ENCODE measurements at regions not wholly inside any gene's neighbourhood (a gene's known extent, or its start where the extent isn't known, plus 50 kb on each side); places are given as distances from the start of the nearest gene placed in this dataset.
A peak's percentile ranks its signal among the peaks of the same experiment; 100 is the strongest.
"Not testable (repeated sequence)": the region's sequence is repeated elsewhere in the genome, so short reads cannot be mapped to it uniquely, and the experiment has no call there.

GRCh38 chr1:228796945-228797344, 61.7 kb downstream of the RHOU start:
- H3K4me1 ChIP-seq (ENCODE audit: insufficient read depth); DNase-seq (ENCODE audit: extremely low spot score); H3K4me3 ChIP-seq (ENCODE audit: low read depth, low read length); H3K36me3 ChIP-seq (ENCODE audit: insufficient read depth); H3K27ac ChIP-seq (ENCODE audit: low read depth): not testable (repeated sequence)
- 78% methylated on average over 7 of the region's 7 CpGs for WGBS

GRCh38 chr1:228798035-228798434, 62.8 kb downstream of the RHOU start:
- 71% methylated on average over 2 of the region's 2 CpGs for WGBS
- DNase-seq (ENCODE audit: extremely low spot score) = no peak
- Histone ChIP-seq H3K36me3 (ENCODE audit: insufficient read depth) (no peaks in the 10 kb centered on the region), H3K4me3 (ENCODE audit: low read depth, low read length) (no peak overlapping the region), H3K4me1 (ENCODE audit: insufficient read depth) (no peaks in the 10 kb centered on the region), H3K27ac (ENCODE audit: low read depth) (no peak overlapping the region)

- peak; percentile 66 for DNase-seq (ENCODE audit: extremely low spot score)
- H3K4me1 ChIP-seq (ENCODE audit: insufficient read depth) = no peaks in the 10 kb centered on the region
- no peak overlapping the region for H3K4me3 ChIP-seq (ENCODE audit: low read depth, low read length)
- H3K36me3 ChIP-seq (ENCODE audit: insufficient read depth) = no peaks in the 10 kb centered on the region
- H3K27ac ChIP-seq (ENCODE audit: low read depth) = no peak overlapping the region
- WGBS = 38% methylated on average over 5 of the region's 5 CpGs
These were observed 63.3 kb downstream of the RHOU start for GRCh38 chr1:228798548-228798947.

- WGBS = 57% methylated on average over 3 of the region's 3 CpGs
- DNase-seq (ENCODE audit: extremely low spot score) = no peak
- Histone ChIP-seq H3K4me1 (ENCODE audit: insufficient read depth) (no peaks in the 10 kb centered on the region), H3K4me3 (ENCODE audit: low read depth, low read length) (no peak overlapping the region), H3K27ac (ENCODE audit: low read depth) (no peak overlapping the region), H3K36me3 (ENCODE audit: insufficient read depth) (no peaks in the 10 kb centered on the region)
These were observed 64.6 kb downstream of the RHOU start for GRCh38 chr1:228799924-228800323.

- Histone ChIP-seq H3K36me3 (ENCODE audit: insufficient read depth) (no peaks in the 10 kb centered on the region), H3K4me1 (ENCODE audit: insufficient read depth) (no peaks in the 10 kb centered on the region), H3K27ac (ENCODE audit: low read depth) (no peak overlapping the region), H3K4me3 (ENCODE audit: low read depth, low read length) (no peak overlapping the region)
- no peak for DNase-seq (ENCODE audit: extremely low spot score)
These were observed 65.8 kb downstream of the RHOU start for GRCh38 chr1:228801068-228801467.

- Histone ChIP-seq H3K4me3 (ENCODE audit: low read depth, low read length) (no peak overlapping the region), H3K36me3 (ENCODE audit: insufficient read depth) (no peaks in the 10 kb centered on the region), H3K4me1 (ENCODE audit: insufficient read depth) (no peaks in the 10 kb centered on the region), H3K27ac (ENCODE audit: low read depth) (peak overlapping the region; percentile 53)
- DNase-seq (ENCODE audit: extremely low spot score) = peak; percentile 68
- WGBS = 32% methylated on average over 11 of the region's 11 CpGs
These were observed 67.3 kb downstream of the RHOU start for GRCh38 chr1:228802386-228803220.

- Histone ChIP-seq H3K27ac (ENCODE audit: low read depth) (no peak overlapping the region), H3K4me1 (ENCODE audit: insufficient read depth) (no peaks in the 10 kb centered on the region)
- 94% methylated on average over 6 of the region's 6 CpGs for WGBS
These were observed 68.1 kb downstream of the RHOU start for GRCh38 chr1:228803421-228803820.

GRCh38 chr1:228804173-228804572, 68.9 kb downstream of the RHOU start:
- no peak overlapping the region for H3K27ac ChIP-seq (ENCODE audit: low read depth)
- no peak overlapping the region for H3K4me3 ChIP-seq (ENCODE audit: low read depth, low read length)
- no peaks in the 10 kb centered on the region for H3K4me1 ChIP-seq (ENCODE audit: insufficient read depth)

More at GRCh38 chr1:228803421-228803820, 68.1 kb downstream of the RHOU start:
- no peak for DNase-seq (ENCODE audit: extremely low spot score)
- no peak overlapping the region for H3K4me3 ChIP-seq (ENCODE audit: low read depth, low read length)
- H3K36me3 ChIP-seq (ENCODE audit: insufficient read depth) = no peaks in the 10 kb centered on the region

GRCh38 chr1:228804640-228805413, 69.5 kb downstream of the RHOU start:
- no peak overlapping the region for H3K4me3 ChIP-seq (ENCODE audit: low read depth, low read length)
- H3K4me1 ChIP-seq (ENCODE audit: insufficient read depth) = no peaks in the 10 kb centered on the region
- WGBS = 32% methylated on average over 11 of the region's 11 CpGs
- no peak overlapping the region for H3K27ac ChIP-seq (ENCODE audit: low read depth)
- no peaks in the 10 kb centered on the region for H3K36me3 ChIP-seq (ENCODE audit: insufficient read depth)
- peak; percentile 81 for DNase-seq (ENCODE audit: extremely low spot score)

More at GRCh38 chr1:228804173-228804572, 68.9 kb downstream of the RHOU start:
- DNase-seq (ENCODE audit: extremely low spot score) = no peak
- no peaks in the 10 kb centered on the region for H3K36me3 ChIP-seq (ENCODE audit: insufficient read depth)
- 100% methylated on average over 1 of the region's 1 CpG for WGBS

GRCh38 chr1:228807904-228808605, 72.8 kb downstream of the RHOU start:
- no peak for DNase-seq (ENCODE audit: extremely low spot score)
- 69% methylated on average over 7 of the region's 7 CpGs for WGBS
- H3K4me3 ChIP-seq (ENCODE audit: low read depth, low read length) = no peak overlapping the region
- no peaks in the 10 kb centered on the region for H3K36me3 ChIP-seq (ENCODE audit: insufficient read depth)
- H3K27ac ChIP-seq (ENCODE audit: low read depth) = no peak overlapping the region
- H3K4me1 ChIP-seq (ENCODE audit: insufficient read depth) = no peaks in the 10 kb centered on the region

- Histone ChIP-seq H3K4me3 (ENCODE audit: low read depth, low read length) (no peak overlapping the region), H3K36me3 (ENCODE audit: insufficient read depth) (no peaks in the 10 kb centered on the region), H3K27ac (ENCODE audit: low read depth) (no peak overlapping the region), H3K4me1 (ENCODE audit: insufficient read depth) (no peaks in the 10 kb centered on the region)
- DNase-seq (ENCODE audit: extremely low spot score) = no peak
- 96% methylated on average over 7 of the region's 7 CpGs for WGBS
These were observed 74.5 kb downstream of the RHOU start for GRCh38 chr1:228809621-228810394.

- Histone ChIP-seq H3K36me3 (ENCODE audit: insufficient read depth) (no peaks in the 10 kb centered on the region), H3K27ac (ENCODE audit: low read depth) (no peak overlapping the region), H3K4me1 (ENCODE audit: insufficient read depth) (no peaks in the 10 kb centered on the region), H3K4me3 (ENCODE audit: low read depth, low read length) (no peak overlapping the region)
- DNase-seq (ENCODE audit: extremely low spot score) = no peak
These were observed 75.1 kb downstream of the RHOU start for GRCh38 chr1:228810395-228810758.
